Fibroblast of skin of left biceps (primary cell): ENCODE measurements at regions not wholly inside any gene's neighbourhood (a gene's known extent, or its start where the extent isn't known, plus 50 kb on each side); places are given as distances from the start of the nearest gene placed in this dataset.
A peak's percentile ranks its signal among the peaks of the same experiment; 100 is the strongest.
"Not testable (repeated sequence)": the region's sequence is repeated elsewhere in the genome, so short reads cannot be mapped to it uniquely, and the experiment has no call there.

Experiments used
- DNase-seq, 2 experiments: peaks; one replicate each; pipeline ENCODE4 v3.0.0-alpha.2; 2013; ENCODE audit warnings: low read depth in 2 of 2

DNA sequence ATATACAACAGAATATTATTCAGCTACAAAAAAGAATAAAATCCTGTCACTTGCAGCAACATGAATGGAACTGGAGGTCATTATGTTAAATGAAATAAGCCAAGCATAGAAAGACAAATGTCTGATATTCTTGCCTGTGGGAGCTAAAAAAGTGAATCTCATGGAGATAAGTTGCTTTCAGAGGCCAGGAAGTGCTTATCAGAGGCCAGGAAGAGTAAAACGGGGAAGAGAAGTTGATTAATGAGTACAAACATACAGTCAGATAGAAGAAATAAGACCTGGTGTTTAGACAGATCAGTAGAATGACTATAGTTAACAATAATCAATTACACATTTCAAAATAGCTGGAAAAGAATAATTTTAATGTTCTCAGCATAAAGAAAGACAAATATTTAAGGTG, 54.4 kb upstream of the CPHXL start:
- no peak for DNase-seq

DNA sequence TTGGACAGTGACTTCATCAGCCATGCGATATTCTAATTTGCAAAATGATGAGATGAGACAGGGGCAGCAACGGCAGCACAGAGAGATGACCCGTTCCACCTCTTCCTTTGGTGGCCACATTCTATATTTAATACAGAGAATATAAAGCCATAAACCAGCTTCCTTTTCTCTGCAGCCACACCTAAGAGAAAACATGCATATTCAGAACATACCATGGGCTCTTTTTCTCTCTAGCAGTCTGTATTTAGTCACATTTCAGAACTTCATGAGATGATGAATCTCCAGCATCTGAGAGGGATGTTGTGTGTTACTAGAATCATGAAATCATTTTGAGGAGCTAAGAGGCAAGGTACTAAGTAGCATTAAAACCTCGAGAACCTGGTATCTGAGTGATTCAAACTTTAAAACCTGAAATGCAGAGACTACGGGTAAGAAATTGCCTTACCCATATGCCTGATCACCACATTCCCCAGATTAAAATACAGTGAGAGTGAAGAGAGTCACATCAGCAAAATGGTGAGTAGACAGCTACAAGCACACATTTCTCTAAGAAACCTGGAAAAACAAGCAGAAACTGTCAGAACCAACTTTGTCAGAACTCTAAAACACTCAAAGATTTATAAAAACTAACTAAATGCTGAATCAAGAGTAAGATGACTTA, 55.5 kb upstream of the CPHXL start:
- DNase-seq = no peak

DNA sequence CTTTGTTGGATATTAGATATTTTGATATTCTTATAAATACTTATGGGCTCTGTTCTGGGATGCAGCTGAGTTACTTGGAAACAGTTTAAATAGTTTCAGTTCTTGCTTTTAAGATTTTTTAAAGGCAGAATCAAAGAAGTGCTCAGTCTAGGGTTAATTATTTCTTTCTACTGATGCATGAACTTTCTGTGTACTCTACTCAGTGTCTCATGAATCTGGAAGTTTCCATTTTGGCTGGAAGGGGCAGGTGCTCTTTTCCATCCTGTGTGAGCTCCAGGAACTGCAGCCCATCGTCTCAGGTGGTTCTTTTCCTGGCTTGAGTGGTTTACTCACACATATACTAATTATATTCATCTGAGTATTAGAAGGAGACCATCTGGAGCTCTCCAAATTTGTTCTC, 61.1 kb upstream of the CPHXL start:
- DNase-seq = no peak

DNA sequence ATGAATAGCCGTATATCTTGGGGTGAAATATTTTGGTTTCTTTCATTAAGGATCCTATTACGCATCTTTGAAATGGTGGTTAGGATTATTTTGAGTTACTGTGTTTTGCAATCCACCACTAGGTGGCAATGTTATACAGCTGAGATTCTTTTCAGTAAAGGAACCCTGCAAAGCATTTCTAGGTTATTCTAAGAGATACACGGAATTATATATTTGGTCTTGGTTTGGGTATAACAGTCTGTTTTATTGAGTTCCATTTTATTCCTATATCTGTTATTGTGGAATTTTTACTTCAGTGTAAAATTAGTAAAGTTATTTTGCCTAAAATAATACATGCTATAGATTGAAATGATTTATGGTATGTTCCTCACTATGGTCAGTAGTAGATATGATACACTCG, 62.9 kb upstream of the CPHXL start:
- peak; percentile 6 for DNase-seq

DNA sequence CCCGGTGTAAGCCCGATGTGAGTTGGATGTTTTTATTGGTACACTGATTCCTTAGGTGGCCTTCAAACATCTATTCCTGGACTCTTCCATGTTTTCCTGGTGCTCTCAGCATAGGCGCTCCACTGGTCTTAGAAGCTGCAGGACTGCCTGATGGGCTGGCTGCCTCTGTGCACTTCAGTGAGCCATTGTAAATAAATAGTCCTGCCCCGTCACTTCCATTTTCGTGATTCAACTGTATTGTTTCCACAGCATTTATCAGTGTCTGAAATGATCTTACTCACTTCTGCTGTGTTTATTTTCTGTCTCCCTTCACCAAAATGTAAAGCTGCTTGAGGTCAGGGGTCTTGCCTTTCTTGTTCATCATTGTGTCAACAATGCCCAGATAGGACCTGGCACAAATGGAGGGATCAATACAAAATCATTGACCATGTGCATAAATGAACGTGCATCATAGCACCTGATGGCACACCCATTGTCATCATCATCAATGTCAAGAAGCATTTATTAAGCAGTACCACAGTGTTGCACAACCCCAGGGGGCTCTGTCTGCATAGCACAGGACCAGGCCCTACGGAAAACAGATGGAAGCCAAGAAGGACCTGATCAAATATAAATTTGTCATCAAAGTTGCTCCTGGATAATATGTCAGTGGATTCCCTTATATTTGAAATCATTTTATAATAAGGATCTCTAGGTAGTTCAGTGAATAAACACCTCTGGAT, 66.6 kb upstream of the CPHXL start:
- no peak for DNase-seq

DNA sequence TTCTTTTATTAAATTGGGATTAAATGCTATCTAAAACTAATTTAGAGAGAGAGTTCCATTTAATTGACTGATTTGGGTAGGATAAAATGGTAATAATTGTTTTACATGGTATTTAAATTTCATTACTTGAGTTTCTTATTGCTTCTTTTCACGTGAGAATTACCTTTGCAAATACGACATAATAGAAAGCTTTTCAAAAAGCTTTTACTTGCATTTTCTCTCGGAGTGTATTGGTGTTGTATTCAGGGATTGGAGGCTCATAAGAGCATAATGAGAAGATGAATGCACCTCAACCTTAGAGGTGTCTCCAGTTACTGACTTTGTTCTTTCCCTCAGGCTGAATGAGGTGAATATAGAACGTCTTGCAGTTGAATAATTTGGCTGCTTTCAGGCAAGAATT, 67.4 kb upstream of the CPHXL start:
- DNase-seq = no peak

DNA sequence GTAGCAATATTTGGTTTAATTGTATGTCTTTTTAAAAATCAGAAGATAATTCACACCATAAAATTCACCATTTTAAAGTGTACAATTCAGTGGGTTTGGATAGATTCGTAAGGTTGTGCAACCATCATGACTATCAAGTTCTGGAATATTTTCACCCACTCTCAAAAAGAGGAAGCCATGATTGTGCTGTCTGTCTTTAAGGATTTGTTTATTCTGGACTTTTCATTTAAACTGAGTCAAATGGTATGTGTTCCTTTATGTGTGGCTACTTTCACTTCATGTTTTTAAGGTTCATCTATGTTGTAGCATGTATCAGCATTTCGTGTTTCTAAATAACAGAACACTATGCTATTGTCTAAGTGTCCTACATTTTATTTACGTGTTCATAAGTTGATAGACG, 68.1 kb upstream of the CPHXL start:
- no peak for DNase-seq

DNA sequence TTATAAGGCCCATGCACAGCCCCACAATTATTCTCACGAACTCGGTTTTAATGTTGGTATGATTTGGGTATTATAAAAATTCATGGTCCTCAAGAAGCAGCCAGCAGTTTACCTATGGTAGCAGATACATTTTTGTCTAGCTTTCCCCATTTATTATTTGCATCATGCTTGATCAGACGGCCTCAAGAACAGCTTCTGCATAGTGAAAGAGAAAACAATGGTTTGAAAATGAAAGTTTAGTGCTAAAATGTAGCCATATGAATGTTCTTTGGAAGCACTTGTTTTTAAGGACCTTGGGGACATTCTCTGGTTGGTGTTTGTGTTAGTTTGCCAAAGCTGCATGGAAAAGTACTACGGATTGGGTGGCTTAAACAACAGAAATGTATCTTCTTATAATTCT, 72.4 kb upstream of the CPHXL start:
- DNase-seq = no peak

DNA sequence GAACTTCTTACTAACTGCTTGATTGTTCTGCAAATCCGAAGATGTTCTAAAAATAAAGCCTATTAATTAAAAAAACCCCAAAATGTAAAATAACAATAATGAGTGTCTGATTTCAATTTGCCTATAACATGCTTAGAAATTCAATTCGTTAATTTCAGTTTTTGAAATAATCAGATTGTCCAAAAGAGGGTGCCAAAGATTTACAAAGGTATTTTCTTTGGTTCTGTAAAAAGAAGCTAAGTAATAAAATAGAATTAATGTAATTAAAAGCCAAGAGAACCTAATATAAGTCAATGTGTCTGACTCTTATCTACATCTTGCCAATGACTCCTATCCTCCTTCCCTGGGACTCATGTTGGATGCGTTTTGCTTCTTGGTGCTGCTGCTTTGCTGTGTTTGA, 75.0 kb upstream of the CPHXL start:
- DNase-seq = no peak

DNA sequence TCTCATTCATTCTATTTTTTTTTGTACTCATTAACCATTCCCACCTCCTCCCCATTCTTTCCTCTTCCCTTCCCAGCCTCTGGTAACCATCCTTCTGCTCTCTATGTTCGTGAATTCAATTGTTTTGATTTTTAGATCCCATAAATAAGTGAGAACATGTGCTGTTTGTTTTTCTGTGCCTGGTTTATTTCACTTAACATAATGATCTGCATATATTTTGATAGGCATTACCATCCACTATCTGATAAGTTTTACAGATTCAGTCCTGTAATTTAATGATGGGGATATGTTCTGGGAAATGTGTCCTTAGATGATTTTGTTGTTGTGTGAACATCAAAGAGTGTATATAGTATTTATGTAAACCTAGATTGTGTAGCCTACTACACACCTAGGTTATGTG, 77.5 kb upstream of the CPHXL start:
- no peak for DNase-seq

DNA sequence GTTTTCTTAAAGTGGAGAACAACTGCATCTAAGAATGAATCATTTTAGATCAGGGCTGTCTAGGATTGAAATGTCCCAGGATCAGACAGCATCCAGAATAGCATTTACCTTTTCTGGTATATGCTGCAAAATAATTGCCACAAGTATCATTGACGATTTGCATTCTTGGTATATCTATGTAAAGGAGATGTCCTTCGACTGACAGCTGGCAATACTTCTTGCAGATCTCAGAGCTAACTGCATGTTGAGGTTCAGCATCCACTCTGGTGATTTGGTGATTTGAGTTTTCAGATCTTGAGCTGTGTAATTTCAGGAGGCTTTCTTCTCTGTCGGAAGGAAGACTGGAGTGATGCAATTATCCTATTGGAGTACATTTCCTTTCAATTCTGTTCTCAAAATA, 78.1 kb upstream of the CPHXL start:
- no peak for DNase-seq

DNA sequence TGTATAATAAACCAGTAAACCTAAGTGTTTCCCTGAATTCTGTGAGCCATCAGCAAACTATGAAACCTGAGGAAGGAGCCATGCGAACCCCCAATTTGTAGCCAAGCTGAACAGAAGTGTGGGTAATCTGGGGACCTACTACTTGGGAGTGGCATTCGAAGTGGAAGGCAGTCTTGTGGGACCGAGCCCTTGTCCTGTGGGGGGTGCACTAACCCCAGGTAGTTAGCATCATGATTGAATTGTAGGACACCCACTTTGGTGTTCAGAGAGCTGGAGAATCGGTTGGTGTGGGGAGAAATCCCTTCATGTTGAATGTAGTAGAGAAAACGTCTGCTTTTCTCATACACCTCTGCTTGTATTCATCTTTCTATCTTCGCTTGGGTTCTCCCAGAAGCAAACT, 79.7 kb upstream of the CPHXL start:
- DNase-seq = no peak

DNA sequence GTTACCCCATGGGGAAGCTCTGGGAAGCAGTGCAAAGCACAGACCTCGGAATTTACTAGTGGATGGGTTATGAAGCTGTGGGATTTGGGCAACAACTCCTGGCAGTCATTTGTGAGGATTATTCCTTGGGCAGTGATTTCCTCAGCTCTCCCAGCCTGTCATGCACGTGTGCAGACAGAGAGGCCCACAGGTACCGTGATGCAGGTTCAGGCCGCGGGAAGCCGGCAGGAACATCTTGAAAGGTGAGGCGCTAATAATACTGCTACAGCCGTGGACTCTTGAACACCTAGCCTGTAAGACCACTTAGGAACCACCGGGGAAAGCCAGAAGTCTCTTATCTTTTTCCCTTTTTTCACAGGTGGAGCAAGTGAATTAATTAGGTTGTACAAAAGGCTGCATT, 80.2 kb upstream of the CPHXL start:
- no peak for DNase-seq

DNA sequence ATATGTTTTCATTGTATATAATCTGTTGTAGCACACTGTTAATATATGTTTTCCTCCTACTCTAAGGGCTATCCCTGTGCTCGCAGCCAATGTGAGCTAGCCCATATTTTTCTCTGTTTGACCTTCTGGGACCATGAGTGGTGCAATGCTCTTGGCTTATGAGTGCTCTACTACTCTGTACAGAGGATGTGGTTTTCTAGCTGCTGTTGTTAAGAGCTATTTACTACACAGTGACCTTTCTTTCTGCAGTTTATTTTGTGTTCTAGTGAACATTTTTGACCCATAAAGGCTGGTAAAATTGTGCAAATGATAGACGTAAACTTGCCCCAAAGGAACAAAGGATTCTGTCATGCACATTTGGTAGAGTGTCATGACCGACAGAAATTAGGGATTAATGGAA, 84.1 kb upstream of the CPHXL start:
- no peak for DNase-seq

DNA sequence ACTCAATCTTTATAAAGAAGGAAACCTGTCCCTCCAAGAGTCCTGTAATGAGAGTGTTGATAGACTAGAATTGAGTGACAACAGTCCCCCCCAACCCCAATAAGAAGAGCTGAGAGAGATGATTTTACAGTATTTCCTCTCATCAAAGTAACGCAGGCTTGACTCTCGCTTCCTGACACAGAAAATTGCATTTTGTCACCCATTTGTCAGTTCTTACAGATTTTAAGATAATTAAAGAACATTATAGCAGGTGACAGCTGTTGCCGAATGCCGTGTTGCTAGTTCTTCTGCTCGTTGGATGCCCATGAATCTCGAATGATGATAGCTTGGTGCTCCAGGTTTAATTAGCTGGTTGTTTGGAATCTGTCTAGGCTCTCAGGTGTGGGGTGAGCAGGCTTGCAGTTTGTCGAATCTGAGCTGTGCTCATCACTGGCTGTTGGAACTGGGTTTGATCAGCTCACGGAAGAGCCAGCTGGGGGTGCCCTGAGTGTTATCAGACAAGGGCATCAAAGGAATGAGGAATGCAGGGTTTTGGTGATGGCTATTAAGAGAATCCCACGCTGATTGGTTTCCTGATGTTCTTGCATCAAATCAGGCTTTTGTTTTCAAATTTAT, 84.8 kb upstream of the CPHXL start:
- DNase-seq = no peak

DNA sequence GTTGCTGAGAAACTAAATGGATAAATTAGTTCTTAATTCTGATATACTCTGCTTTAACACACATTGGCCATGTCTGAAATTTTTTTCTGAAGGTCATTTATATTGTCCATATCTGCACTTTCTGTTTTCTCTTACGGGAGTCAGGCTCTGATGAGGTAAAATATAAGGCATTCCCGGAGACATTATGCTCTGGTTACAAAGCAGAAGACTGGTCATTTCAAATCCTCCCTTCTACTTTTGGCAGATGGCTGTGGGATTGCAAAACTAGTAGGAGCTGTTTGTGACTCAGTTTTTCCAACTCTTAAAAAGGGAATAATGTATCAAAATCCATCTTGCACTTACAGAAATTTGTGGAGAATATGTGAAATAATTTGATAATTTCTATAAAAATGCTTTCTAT, 92.2 kb upstream of the CPHXL start:
- DNase-seq = no peak

DNA sequence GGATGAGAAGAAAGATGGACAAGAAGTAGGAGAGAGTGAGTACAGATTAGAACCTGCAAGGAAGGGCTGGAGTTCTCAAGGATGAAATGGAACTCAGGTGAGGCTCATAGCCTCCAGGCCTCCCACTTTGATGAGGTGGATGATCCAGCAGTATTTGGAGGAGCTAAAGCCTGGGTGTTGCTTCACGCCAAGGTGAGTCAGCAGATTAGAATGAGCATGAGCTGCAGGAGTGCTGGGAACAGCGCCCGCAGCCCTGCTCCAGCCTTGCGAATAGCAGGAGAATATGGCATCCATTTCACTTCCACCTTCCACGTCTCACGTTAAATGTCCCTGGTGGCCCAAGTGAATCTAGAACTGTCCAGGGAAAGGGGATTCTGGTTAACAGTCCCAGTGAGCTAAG, 94.4 kb upstream of the CPHXL start:
- DNase-seq = no peak

DNA sequence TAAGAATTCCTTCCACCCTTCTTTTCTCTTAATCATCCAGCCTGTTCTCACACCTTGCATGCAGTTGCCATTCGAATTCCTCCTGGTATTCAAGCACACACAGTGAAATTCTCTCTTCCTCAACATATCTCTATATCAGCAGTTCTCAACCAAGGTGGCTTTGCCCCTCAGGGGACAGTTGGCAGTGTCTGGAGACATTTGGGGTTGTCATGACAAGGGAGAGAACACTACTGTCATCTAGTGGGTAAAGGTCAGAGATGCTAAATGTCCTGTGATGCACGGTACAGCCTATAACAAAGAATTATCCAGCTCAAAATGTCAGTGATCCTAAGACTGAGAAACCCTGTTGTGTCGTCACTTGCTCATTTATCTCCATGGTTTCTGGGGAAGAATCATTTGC, 94.8 kb upstream of the CPHXL start:
- DNase-seq = no peak

DNA sequence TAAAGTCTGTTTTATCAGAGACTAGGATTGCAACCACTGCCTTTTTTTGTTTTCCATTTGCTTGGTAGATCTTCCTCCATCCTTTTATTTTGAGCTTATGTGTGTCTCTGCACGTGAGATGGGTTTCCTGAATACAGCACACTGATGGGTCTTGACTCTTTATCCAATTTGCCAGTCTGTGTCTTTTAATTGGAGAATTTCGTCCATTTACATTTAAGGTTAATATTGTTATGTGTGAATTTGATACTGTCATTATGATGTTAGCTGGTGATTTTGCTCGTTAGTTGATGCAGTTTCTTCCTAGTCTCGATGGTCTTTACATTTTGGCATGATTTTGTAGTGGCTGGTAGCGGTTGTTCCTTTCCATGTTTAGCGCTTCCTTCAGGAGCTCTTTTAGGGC, 99.5 kb upstream of the CPHXL start:
- not testable (repeated sequence) for DNase-seq

DNA sequence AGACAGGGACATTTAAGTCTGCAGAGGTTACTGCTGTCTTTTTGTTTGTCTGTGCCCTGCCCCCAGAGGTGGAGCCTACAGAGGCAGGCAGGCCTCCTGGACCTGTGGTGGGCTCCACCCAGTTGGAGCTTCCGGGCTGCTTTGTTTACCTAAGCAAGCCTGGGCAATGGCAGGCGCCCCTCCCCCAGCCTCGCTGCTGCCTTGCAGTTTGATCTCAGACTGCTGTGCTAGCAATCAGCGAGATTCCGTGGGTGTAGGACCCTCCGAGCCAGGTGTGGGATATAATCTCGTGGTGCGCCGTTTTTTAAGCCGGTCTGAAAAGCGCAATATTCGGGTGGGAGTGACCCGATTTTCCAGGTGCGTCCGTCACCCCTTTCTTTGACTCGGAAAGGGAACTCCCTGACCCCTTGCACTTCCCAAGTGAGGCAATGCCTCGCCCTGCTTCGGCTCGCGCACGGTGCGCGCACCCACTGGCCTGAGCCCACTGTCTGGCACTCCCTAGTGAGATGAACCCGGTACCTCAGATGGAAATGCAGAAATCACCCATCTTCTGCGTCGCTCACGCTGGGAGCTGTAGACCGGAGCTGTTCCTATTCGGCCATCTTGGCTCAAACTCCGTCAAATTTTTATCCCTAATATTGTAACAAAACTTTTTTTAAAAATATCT, 101.2 kb upstream of the CPHXL start:
- not testable (repeated sequence) for DNase-seq

DNA sequence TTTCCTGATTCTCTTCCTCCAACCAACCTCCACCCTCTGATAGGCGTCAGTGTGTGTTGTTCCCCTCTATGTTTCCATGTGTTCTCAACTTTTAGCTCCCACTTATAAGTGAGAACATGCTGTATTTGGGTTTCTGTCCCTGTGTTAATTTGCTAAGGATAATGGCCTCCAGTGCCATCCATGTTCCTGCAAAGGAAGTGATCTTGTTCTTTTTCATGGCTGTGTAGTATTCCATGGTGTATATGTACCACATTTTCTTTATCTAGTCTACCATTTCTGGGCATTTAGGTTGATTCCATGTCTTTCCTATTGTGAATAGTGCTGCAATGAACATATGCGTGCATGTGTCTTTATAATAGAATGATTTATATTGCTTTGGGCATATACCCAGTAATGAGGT, 107.1 kb upstream of the CPHXL start:
- not testable (repeated sequence) for DNase-seq

DNA sequence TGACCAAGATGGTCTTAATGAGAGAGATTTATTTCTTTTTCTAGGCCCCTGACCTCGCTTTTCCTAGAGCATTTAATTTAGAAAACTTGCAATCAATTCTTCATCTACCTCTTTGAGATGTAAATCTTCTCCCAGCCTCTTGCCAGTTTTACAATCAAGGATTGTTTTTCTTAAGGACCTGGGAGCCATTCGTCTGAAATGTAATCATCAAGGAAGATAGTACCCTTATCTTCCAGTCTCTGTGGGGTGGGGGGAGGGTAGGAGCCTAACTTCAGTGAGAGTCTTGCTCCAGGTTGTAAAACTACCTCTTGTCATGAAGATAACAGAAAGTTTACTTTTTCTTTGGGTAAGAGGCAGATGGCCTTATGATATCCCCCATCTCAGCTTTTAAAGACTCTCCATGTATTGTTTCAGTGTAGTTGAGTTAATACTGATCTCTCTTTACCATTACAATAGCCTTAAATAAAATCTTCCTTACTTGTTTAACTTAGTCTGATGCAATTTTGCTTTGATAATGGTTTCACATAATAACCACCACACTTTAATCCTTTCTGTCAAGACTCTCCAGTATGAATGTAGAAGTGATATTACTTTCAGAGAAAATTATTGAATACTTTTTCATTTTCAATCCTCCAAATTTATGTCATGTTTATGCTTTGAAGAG, 110.2 kb upstream of the CPHXL start:
- DNase-seq = no peak
